GM12873 (cell line): ENCODE measurements at regions not wholly inside any gene's neighbourhood (a gene's known extent, or its start where the extent isn't known, plus 50 kb on each side); places are given as distances from the start of the nearest gene placed in this dataset.

Source experiments
- TF ChIP-seq, protein P1 (sequence below): IDR thresholded peaks from 2 replicates; pipeline ENCODE4 v1.5.1; 2012; ENCODE audit warnings: low read depth, mild to moderate bottlenecking, moderate library complexity, low read length, control low read depth; ENCODE audit not compliant: insufficient read depth; ENCODE audit errors: missing control alignments

DNA sequence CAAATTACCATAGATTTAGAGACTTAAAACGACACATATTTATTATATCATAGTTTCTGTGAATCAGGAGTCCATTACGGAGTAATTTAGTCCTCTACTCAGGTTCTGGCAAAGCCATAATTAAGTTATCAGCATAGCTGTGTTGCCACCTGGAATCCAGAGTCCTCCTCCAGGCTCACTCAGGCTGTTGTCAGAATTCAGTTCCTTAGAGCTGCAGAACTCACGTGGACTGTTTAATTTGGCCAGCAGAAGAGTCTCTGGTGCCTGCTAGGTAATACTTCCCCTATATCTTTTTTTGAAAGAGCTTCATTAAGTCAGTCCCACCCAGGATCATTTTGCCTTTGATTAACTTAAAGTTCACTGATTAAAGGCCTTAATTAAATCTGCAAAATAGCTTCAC, 891.5 kb downstream of the SUCLG1 start:
- TF ChIP-seq, protein P1, sequence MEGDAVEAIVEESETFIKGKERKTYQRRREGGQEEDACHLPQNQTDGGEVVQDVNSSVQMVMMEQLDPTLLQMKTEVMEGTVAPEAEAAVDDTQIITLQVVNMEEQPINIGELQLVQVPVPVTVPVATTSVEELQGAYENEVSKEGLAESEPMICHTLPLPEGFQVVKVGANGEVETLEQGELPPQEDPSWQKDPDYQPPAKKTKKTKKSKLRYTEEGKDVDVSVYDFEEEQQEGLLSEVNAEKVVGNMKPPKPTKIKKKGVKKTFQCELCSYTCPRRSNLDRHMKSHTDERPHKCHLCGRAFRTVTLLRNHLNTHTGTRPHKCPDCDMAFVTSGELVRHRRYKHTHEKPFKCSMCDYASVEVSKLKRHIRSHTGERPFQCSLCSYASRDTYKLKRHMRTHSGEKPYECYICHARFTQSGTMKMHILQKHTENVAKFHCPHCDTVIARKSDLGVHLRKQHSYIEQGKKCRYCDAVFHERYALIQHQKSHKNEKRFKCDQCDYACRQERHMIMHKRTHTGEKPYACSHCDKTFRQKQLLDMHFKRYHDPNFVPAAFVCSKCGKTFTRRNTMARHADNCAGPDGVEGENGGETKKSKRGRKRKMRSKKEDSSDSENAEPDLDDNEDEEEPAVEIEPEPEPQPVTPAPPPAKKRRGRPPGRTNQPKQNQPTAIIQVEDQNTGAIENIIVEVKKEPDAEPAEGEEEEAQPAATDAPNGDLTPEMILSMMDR: no peak

DNA sequence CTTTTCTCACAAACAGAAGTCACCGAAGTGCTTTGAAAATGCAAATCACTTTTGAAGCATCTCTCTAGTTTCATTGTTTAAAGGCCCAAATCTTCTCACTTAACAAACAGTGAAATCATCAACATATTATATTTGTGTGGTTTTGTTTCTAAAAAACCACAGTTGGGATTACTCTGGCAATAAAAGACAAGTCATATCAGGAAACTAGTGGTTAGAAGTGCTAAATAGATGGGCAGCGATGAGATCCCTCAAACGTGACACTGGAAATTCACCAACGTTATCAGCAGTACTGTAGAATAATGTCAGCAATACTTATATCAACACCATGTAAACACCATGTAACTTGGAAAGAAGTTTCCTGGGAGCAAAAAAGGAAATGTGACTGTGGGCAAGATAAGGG, 893.5 kb downstream of the SUCLG1 start:
- TF ChIP-seq, protein P1: no peak

DNA sequence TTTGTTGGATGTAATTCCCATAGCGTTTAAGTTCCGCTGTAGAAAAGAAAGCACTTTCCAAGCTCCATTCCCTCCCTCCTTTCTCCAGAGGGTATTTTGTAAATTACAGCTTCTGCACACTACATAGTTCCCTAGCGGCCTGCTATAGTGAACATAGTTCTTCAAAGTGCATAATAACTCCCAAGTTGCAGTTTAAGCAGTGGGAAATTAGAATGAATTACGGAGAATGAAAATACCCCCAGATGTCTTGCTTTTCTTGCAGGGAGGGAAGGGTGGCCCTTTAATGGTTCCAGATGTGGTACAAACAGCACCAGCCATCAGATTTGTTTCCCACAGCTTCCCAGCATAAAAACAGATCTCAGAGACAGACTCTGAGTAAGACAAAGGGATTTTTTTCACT, 893.9 kb downstream of the SUCLG1 start:
- TF ChIP-seq, protein P1: no peak

DNA sequence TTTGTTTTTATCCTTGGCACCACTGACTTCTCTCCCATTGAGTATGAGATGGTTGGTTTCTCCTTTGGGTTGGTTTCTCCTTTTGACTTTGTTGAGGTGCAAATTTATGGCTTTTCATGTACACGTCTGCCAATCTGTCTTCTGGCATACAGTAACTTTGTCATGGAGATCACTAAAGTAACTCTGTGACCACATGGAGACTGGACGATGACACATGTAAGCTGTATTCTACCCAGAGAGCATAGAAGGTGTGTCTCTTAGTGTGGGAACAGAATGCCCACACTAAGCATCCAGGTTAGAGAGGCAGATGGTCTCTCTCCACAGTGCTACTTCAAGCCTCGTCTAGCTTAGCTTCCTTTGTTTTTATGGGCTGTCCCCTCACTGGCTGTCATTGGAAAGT, 897.5 kb downstream of the SUCLG1 start:
- TF ChIP-seq, protein P1: no peak

DNA sequence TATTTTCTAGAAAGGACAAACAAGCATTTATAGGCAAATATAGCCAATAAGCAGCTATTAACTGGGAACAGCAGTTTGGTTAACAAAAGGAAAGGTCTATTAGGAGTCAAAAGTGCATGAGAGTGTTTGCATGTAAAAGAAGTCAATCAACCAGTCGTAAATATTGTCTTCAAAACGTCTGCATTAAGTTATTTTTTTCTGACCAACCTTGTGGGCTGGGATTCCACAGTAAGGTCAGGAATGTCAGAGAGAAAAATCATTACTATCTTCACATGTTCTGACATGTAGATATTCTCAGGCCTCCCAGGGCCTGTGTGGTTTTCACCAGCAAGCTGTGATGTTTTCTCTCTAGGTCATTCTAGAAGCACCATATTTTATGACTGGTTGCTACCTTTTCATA, 922.5 kb downstream of the SUCLG1 start:
- TF ChIP-seq, protein P1: no peak

DNA sequence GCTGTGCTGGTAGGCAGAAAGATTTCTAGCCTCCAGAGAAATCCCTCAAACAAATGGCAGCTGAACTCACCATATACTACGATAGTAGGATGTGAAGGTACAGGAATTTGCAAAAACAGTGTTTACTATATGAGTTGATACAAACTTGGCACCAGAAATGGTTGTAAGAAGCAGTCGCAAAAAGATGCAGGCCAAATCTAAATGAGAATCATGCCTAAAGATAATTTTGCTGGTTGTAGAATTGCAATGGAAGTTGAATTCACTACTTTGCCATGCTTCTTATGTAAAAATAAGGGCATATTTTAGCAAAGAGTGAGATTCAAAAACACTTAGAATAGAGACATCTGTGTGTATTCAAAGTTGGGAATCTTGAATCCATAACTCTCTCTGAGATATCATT, 924.7 kb downstream of the SUCLG1 start:
- TF ChIP-seq, protein P1: no peak

DNA sequence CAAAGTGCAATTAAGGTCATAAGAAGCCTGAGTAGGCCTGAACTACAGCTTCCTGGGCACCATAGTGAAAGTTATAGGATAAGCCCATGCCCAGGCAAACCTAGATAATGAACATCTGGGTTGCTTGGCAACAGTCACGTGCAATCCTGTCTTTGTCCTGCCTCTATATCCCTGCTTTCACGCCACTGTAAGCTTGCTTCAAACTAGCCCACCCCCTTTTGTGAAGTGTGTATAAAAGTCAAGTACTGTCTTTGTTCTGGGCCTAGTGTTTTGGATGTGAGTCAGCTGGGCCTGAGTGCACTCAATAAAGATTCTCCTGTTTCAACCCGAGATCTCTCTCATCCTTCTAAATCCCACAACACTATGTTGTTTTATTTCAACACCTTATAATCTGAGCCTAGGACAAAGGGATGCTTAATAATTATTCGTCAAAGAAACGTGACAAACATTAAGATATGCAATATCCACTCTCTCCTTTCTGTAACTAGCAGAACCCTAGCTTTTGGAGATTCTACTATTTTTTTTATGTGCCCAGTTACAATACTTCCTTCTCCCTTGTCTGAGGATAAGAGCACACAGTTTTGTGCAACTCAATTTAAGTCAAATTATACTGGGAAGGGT, 927.8 kb downstream of the SUCLG1 start:
- TF ChIP-seq, protein P1: no peak
